NK-92 treated with Interleukin-12 subunit alpha and Interleukin-12 subunit beta, amount 100 ng/mL, for 24 hours (cell line): ENCODE measurements at regions not wholly inside any gene's neighbourhood (a gene's known extent, or its start where the extent isn't known, plus 50 kb on each side); places are given as distances from the start of the nearest gene placed in this dataset.

Experiments used
- DNase-seq: peaks from one replicate; lab custom pipeline; 2025; lab: John Stamatoyannopoulos, UW

DNA sequence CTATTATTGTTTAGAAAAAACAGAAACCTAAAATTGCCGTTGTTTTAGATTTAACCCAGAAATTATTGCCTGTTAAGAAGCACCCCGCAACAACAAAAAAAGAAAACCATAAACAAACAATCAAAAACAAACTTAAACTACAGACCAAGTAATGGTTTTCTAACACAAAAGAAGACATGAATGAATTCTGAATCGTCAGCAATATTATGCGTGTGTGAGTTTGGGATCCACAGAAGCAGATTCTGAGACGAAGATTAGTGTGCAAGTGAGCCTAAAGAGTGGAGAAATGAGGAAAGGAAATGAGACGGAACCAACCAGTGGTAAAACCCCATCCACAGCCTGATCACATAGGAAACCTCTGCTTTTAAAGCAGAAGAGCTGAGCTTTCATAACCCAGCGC, 1514.9 kb upstream of the PIK3C3 start:
- no peak for DNase-seq

DNA sequence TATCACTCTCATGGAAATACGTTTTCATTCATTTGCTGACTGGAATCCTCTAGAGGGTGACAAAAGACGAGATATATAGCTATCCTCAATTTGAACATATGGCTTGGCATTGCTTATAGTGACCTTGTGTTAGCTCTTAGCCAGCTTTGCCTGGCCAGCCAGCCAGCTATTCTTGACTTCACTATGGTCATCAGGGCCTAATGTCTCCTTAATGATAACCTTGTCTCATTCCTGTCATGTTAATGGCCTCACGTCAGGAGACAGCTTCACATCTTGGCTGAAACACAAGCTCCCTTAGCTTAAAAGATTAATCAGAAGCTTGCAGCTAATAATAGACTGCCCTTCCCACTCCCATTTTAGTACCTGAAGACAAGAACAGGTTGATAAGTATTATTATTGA, 1517.5 kb upstream of the PIK3C3 start:
- DNase-seq: no peak

DNA sequence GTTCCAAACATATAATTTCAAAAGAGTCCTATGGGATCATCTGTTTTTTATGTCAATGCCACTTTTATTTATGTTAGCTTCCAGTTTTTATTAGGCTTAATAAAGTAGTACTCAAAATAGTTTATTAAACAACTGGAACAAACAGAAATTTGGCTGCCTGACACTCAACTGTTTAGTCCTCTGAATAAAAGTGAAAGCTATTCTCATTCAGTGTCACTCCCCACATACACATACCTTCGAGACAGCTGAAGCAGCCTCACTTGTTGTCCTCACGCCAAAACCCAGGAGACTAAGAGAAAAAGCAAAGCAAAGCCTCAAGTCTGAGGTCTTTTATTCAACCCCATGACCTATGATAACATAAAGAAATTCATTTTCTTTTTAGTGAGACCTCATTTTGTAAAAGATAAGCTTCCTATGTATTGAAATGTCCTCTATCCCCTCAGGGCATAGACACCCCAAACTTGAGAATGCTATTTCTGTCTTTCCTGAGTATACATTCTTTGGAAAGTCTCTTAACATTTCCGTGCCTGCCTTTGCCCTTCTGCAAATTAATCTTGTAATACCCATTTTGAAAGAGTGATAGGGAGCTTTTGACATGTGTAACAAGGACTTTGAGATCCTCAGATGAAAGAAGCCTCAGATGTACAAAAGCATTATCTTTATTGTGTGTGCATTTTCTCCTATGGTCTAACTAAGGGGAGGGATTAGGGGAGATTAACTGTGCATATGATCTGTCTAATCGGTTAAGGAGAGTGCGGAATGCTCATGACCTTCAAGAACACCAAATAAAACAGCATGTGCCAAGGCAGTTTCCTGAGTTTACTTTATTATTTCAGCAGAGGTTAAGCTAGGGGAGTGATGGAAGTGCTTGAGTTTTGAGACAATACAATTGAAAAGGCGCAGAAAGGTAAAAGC, 1523.7 kb upstream of the PIK3C3 start:
- DNase-seq: no peak

DNA sequence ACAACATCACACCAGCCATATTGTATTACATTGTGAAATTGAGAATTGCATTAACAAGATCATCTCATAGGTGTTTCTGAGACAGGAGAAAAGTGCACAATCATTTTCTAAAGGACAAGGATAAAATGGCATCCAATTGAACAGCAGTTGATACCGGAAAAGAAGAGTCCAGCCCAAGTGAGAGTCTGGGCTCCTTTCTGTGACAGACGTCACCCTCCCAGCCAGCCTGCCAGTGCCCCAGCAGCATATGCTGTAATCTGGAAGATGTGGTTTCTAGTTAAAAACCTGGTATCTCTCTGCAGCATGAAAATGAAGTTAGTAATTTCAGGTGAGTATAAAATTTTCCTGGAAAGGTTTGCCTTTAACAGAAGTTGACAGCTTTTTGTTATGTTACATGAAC, 1531.7 kb upstream of the PIK3C3 start:
- DNase-seq: no peak

DNA sequence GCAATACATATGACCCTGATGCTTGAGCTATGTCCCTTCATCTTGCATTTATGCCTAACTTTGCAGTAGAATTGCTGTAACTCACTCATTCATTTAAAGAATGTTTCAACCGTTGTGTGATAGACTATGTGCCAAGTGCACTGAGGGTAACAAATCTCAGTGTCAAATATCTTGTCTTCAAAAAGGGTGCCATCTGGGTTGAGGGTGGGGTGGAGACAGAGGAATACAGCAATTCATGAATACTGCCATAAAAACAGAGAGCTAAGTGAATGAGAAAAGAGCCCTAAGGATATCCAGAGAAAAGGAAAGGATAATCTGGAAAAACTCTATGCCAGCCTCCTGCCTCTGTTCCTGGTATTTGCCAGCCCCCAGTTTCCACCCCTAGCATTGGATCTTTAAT, 1534.4 kb upstream of the PIK3C3 start:
- no peak for DNase-seq

DNA sequence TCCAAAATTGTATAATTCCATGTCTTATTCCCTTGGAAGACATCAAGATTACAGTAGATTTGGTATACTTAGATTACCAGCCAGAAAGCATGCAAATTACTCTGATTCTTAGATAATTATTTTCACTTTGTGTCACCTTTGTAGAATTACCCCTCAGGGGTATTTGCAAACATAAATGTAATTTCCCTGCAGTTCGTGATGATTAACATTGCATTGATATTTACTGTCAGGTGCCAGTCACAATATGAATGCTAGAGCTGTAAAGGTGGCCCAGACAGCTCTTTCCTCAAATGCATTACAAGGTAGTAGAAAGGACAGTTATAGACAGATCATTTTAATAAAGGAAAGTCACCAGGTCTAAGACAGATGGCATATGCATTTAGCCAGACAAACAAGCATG, 1537.5 kb upstream of the PIK3C3 start:
- DNase-seq: no peak

DNA sequence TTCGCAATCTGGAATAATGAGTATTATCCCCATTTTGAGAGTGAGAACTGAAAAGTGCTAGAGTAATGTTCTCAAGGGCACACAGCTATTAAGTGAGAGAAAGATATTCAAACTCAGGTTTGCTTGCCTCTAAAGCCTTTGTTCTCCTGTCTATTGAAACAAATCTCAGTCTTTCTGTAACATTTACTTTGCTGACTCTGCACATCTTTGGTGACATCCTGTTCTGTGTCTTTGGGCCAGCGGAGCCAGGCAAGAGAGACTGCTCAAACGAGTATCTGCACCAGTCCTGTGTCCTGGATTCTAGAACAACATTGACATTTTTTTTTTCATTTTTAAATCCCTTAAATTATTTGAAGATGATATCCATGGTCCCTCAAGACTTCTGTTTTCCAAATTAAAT, 1539.2 kb upstream of the PIK3C3 start:
- DNase-seq: no peak

DNA sequence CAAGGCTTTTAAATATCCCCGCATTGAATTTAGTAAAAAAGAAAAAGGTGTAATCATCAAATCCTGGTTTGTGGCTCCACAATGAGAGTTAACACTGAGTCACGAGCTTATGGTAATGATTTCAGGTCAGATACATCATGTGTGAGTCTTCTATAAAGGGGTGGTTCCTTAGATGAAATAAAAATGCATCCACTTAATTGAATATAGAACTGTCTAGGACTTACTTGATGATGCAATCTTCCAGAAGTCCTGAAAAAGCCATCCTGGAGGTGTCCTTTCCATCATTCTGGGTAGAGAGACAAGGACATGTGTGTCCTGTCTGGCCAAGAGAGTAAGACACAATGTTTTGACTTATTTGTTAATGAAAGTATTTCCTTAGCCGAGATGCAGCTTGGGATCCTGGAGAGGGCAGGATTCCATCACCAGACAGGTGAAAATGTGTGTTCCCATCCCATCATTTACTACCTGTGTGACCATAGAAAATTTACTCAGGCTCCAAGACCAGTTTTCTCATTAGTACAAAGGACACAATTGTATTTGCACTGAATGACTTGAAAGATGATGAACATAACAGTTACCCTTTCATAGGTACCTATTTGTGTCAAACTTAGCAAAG, 1539.8 kb upstream of the PIK3C3 start:
- no peak for DNase-seq

DNA sequence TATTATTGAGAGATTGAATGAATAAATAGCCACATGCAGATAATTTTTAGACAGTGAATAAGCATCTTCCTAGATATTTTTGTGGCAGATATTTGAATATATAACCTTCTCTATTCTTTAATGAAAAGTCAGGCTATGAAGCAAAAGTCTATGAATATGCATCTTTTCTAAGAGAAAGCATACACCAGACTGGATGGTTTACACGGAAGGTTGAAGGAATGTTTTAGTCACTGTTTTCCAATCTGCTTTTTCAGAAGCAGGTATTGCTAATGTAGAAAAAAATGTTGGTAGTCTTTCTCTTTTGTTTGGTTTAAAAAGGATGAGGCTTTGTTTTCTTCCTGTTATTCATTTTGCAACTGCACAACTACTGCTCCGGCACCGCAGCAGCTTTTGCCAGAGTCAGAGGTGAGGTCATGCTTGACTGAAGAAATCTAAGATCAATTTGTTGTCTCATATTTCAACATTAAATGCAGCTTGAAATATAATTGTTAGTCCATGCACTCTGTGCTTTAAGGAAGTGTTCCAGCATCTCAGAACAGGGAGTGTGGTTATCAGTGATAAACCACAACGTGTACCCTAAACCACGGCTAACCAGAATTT, 1540.8 kb upstream of the PIK3C3 start:
- DNase-seq: no peak

DNA sequence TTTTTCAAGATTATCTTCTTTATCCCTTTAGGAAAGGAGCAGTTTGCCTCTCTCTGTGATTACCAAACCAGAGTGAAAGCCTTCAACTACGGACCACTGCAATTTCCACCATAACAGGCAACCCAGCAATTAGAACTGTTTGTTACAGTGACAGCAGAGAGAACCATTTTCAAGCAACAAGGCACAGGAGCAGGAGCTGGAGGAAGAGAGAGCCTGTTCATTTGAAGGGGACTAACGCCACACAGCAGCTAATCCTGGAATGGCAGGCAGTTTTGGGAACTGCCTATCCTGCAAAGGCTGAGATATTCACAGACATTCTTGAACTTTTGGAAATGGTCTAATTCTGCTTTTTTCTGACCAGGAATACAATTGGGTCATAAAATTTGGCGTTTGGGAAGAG, 1541.9 kb upstream of the PIK3C3 start:
- no peak for DNase-seq

DNA sequence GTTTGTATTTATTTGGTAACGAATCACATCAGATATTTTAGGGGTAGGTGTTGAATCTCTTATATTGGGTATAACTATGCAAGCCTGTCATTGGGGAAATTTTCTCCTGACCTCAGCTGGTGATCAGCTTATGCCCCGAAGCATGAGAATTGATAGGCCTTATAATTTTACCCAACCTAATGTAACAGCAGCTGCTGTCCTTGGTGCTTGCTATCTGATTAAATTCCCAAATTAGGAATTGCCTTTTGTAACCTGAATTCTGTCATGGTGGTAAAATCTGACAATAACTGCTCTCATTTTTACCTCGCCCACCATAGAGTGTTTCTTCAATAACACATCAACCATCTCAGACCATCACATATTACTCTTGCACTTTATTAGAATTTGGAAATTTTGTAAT, 1542.6 kb upstream of the PIK3C3 start:
- DNase-seq: no peak

DNA sequence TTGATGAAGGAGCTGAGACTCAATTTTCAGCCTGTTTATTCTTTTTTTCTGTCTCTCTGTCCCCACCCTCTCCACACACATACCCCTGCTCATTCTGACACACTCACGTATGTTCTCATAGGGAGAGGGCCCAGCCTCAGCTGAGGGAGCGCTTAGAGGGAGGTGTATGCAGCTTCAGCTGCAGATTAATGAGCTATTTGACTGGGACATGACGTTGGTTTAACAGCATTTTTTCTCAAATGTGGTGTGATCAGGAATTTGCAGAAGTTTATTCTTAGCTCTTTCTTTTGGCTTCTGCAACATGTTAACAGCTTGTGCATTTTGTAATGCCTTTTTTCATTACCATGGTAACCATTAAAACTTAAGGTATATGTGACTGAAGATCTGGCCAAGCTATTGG, 1547.1 kb upstream of the PIK3C3 start:
- no peak for DNase-seq

DNA sequence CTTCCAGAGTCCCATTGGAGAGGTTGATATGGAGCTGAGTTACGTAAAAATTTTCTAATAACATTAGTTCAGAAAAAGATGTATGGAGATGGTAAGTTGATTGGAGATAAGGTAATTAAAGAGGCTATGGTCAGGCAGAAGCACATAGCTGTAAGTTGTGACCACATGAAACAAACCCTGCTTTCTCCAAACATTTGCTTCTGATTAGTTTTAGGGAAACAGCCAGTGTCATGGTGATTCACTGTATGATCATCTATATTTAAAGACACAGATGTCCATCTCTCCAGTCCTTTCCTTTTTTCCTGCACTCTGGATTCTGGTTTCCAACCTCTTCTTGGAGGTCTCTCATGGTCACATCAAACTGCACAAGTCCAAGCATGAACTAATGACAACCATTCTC, 1550.8 kb upstream of the PIK3C3 start:
- no peak for DNase-seq

DNA sequence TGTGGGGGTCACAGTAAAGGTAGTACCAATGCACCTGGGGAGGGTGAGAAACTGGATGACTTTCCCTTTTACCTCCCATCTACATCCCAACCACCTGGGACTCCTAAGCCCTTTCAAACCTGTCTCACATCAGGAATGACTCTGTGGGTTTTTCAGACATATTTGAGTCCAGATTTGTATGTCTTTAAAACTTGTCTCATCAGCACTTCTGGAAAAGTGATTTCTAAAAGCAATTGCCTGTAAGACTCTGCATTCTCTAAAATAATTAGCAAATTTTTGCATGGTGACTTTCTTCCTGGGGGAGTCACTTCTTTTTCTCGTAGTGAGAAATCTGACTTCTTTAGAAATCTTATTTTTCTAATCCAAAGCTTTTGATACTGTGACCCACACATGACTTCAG, 1553.0 kb upstream of the PIK3C3 start:
- no peak for DNase-seq

DNA sequence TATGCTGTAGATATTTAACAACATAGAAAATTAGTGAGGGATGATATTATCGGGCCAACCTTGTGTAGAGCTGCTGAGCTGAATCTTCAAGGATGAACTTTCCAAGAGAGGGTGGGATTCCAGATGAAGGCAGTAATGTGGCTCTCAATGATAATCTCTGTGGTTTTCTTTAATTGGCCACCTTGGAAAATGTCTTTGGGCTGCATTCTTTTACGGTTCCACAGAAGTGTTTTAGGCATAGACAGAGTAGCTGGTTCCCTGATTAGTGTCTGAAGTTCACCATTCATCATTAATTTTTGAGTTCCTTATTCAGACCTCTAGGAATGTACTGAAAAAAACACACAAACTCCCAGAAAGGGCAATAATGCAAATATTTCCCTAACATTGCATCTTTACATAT, 1566.9 kb upstream of the PIK3C3 start:
- DNase-seq: no peak

DNA sequence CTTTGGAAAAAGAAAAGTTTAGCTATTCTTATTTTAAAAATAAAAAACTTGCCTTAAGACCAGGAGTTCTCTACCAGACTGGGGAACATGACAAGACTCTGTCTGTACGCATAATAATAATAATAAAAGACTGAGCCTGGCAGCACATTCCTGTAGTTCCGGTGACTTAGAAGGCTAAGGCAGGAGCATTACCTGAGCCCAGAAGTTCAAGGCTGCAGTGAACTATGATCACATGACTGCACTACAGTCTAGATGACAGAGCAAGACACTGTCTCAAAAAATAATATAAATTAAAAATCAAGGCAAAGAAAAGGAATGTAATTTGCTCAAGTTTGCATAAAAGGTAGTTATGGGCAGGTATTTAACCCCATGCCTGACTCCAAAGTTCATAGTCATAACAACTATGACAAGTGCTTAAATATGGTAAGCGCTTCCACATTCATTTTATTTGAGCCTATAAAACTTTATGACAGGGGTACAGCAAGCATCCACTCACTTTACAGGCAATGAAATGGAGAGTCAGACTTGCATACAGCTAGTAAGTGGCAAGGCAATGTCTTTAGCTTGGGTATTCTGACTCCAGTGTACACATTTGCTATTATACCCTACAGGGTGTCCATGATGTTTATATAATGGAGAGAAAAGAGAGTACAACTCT, 1567.8 kb upstream of the PIK3C3 start:
- DNase-seq: no peak

DNA sequence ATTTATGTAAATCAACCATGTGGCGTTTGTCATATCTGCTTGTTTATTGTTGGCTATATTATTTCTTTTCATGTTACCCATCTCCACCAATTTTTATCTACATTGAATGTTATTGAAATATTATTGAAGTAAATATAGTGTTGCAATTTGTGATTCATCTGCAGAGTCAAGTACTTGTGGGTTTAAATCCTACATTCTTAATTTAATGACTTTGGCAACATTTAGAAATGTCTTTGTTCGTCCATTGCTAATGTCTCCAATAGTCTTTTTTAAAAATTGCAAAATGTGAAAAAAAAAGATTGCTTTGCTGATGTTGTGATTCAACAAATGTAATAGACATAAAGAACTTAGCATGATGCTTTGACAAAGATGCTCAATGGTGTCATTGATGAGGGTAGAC, 1572.8 kb upstream of the PIK3C3 start:
- no peak for DNase-seq

DNA sequence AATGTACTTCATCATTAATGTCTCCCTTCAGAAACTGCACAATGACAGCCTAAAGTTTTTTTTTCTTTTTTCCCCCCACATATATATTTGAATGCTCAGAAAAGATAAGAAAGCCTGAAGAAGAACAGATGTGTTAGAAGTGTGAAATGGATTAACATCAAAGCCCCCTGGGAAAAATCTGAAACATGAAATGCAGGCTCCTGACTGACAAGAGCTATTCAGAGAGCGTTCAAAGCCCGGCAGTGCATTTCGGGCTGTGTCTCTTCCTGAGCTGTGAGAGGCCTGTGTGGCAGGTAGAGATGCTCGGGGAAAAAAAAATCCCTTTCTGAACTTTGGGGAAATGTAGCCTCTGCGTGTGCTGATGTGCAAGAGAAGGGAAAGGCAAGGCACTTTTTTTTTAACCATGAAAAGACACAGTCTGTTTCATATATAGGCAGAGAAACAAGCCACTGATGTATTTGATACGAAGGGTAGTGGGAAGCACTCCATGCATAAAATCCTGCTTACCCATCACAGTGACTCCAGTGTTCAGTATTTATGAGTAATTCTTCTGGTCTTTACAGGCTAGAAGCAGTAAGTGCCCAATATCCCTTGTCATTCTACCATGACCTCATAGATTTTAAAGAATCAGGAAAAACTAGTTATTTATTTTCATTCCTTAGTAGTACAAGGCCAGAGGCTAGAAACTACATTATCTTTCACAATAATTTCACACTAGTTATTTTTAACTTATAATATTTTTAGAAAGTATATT, 1574.2 kb upstream of the PIK3C3 start:
- DNase-seq: no peak

DNA sequence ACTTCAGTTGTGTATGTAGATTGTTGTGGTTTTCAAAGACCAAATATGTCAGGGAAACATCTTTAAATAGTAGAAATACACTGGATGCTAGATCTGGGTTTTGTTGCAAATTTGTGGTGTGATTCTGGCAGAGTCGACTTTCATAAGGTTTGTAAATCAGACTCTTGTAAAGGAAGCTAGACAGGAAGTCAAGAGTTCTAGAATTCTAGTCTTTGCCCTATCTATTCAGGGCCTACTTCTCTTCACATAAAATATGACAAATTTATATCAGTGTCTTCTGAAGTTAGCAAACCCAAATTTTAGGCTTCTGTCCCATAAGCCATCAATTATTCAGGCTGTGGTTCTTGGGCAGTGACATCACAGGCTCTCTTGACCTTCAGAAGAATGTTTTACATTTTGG, 1579.2 kb upstream of the PIK3C3 start:
- no peak for DNase-seq

DNA sequence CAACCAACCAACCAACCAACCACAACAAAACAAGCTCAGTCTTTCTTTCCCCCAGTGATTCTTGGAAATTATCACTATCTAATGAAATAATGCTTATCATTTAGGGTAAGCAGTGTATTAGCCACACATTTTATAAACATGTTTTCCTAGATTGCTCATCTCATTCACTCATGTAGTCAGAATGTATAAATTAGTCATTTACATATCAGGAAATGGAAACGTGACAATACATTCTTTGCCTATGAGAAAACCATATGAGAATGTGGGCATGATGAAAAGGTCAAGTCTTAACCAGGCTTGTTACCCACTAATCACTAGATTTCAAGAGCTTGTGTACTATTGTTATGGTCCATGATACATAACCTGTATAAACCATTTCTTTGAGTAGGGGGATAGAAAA, 1583.4 kb upstream of the PIK3C3 start:
- DNase-seq: no peak

DNA sequence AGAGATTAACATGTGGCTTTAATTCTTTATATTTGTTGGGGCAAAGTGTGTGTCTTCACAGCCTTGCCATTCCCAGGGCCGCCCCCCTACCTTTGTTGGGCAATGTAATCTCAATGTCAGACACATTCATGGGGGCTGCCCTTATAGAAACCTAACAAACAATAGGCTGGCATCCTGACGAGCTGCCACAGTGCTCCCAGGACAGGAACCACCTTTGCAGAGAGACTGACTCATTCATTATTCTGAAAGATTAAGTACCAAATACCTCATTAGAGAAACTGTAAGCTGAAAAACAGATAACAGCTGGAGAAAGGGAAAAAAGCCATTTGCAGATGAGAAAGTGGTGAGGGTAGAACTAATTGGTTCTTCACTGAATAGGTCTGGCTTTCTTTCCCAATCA, 1587.5 kb upstream of the PIK3C3 start:
- DNase-seq: no peak

DNA sequence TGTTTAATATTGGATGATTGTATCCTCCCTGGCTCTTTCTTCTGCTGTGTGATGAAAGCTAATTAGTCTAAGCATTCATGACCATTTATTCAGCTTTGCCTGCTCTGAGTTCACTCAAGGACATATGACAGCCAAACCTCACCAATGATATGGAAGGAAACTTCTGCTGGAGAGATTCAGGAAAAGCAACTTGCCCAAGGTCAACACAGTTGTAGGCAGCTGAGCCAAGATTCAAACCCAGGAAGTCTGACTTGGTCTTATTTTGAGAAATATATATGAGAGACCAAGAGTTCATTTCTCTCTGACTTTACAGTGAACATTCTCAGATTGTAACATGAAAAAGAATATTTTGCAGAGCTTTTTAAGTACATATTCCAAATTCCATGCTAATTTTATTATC, 1588.5 kb upstream of the PIK3C3 start:
- DNase-seq: no peak
